ENCODE measurements at regions not wholly inside any gene's neighbourhood (a gene's known extent, or its start where the extent isn't known, plus 50 kb on each side); places are given as distances from the start of the nearest gene placed in this dataset.
"Not testable (repeated sequence)": the region's sequence is repeated elsewhere in the genome, so short reads cannot be mapped to it uniquely, and the experiment has no call there.

DNA sequence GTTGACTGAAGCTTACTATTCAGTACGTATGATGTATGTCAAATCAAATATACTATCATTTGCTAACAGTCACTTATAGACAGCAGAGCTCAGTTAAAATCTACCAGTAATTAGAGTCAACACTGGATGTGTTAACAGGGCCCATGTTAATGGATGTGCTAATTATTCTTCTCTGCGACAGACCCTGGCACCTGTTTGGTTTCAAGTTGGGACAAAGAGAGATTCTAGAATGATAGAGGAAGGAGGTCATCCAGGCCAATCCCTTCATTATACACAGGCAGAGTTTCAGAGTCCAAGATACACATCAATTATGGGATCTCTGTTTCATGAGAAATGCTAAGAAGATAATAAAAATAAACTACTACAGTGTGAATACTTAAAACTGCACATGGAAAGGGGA, 615.0 kb downstream of the ZNF608 start:
- no peak for DNase-seq (ENCODE audit: low read depth, low spot score)

DNA sequence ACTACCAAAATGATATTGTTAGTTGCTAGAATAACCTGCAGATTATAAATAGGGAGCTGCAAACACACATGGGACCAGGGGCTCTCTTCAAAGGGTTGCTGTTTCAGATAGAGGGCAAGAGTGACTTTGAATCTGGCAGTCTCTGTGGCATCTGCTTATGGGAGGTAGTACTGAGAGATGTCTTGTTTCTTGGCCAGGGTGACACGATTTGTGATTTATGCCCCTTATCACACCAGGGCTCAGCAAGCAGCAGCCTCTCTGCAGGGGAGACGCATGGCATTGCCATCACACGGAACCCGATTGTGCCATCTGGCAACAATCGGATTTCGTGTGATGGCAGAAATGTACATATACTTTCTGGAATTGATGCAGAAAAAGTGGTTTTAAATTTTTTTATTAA, 615.6 kb downstream of the ZNF608 start:
- DNase-seq (ENCODE audit: low read depth, low spot score), result no peak

DNA sequence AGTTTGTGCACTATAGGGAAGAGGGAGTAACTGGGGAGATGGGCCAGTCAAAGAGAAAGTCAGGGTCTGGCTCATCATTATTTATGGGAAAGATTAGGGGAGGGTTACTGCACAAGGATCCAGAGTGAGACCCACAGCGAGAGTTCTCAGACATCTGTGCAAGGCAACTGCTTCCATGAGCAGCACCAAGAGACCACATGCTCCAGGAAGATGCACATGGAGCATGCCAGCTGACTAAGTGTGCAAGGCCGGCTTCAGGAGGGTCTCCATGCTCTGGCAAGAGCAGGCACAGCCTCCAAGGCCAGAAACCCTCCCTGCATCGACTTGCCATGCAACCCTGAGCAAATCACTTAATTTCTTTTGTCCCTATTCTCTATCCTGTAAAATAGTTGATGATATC, 616.9 kb downstream of the CSNK1G3 start:
- no peak for DNase-seq (ENCODE audit: low read depth, low spot score)

DNA sequence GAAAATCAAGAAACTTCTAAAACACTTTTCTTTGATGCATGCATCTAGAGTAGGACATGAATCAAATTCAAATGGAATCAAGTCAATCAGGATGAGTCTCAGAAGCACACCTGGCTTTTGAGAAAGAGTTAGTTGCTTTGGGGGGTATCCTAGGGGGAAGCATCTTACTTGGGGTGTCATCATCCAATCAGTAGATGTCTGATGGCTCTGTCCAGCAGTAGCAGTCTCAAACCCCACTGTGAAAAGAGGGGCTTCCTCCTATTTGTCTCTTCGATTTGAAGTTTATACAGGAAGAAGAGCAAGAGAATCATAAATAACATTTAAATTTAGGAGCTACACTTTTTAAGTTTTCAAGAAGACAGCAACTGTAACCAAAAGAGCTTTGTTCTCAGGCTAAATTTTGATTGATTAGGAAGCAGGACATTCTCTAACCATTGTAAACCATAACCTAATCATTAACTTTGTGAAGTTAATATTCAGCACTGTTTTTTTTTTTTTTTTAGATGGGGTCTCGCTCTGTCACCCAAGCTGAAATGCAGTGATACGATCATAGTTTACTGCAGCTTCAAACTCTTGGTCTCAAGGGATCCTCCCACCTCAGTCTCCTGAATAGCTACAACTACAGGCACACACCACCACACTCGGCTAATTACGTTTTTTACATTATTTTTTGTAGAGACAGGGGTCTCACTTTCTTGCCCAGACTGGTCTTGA, 614.7 kb downstream of the CSNK1G3 start:
- no peak for DNase-seq (ENCODE audit: low read depth, low spot score)

DNA sequence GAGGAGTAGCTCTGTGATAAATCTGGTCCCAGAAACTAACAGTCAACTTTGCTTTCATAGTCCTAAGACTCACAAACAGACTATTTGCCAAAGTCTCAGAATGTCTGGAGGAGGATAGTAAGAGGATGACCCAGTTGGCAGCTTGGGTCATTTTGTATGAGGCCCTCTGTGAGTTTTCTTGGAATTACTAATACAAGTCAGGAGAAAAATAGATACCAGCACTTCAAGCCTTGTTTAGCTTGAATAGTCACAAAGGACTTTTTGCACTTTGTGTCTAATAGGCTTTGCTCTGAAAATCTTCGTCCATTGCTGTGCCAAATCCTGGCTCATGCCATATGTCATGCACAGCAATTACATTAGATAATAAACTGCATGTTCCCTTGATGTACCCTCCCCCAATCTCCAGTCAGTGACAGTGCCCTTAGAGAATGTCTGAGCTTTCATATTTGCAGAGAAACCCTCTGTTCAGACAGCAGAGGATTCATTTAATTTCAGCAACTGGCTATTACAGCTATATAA, 612.8 kb downstream of the CSNK1G3 start:
- no peak for DNase-seq (ENCODE audit: low read depth, low spot score)

DNA sequence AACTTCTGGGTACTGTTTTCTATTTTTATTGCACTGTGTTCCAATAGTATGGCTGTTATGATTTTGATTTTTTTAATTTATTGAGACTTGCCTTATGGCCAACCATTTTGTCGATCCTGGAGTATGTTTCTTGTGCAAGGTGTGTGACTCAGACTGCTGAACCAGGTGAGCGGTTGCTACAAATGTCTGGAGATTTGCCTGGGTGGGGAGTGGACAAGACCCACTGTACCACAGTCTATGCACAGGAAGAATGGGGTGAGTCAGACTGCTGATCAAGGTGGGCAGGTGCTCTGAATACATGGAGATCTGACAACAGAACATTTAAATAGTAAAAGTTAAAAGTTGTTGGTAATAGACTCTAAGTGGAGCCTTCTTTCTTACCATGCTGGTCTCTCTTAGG, 609.2 kb downstream of the CSNK1G3 start:
- DNase-seq (ENCODE audit: low read depth, low spot score), result no peak

DNA sequence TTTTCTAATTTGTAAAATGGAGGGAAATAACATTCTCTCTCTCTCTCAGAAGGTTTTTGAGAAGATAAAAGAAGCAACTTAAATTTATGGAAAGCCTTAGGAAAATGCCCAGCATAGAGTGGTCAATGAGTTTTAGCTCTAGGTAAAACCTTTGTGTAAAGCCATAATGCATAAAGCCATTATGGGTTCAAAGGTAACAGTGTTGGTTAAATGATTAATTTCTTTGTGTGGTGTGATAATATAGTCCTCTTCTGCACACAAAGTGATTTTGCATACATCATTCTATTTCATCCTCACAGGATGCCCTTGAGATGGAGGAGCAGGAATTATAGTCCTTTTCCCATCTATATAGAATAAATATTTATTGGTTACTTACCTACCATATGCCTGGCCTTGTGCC, 602.9 kb downstream of the CSNK1G3 start:
- DNase-seq (ENCODE audit: low read depth, low spot score), result no peak

DNA sequence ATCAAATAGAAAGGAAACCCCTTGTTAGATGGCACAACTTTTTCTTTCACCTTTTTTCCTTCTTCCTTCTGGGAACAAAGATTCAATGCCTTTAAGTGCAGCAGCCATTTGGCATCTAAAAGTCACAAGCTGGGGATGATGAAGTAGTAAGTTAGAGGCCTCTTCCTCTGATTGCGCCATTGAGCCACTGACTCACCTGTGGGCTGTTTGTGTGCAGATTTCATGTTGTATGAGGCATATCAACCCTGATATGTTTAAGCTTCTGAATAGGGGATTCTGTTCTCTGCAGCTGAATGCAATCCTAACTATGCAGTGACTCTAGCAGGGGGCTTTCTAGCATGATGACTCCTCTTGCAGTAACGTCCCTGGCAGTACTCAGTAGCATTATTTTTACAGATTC, 599.9 kb downstream of the CSNK1G3 start:
- no peak for DNase-seq (ENCODE audit: low read depth, low spot score)

DNA sequence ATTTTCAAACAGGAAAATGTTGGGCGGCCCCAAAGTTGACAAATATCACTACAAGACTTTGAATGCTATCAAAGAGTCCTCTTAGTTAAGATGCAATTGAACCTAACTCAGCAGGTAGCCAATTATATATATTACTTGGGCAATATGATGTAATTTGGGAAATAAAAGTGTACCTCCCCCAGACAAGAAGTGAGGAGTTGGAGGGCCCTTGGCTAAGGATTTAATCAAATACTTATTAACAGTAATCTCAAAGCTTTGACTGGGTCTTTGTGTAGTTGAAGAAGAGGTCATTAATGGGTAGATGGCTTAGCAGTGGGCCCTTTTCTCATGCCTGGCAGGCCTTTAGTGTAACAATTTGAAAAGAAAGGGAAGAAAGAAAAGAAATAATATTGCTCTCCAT, 599.0 kb downstream of the CSNK1G3 start:
- no peak for DNase-seq (ENCODE audit: low read depth, low spot score)

DNA sequence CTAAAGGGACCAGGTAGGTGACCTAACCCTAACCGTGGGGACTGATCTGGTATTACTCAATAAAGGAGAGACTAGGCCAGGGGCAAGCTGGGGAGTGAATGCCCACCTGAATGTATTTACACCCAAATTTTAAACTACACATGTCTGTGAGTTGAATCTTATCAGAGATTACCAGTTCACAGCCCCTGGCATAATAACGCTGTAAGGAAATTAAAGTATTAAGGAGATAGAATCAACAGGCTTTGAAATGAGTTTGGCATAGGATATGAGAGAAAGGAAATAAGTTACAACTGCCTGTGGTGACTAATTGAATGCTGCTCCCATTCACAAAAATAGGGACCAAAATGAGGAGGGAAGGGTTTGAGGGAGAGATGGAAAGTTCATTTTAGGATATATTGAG, 593.3 kb downstream of the CSNK1G3 start:
- DNase-seq (ENCODE audit: low read depth, low spot score), result no peak

DNA sequence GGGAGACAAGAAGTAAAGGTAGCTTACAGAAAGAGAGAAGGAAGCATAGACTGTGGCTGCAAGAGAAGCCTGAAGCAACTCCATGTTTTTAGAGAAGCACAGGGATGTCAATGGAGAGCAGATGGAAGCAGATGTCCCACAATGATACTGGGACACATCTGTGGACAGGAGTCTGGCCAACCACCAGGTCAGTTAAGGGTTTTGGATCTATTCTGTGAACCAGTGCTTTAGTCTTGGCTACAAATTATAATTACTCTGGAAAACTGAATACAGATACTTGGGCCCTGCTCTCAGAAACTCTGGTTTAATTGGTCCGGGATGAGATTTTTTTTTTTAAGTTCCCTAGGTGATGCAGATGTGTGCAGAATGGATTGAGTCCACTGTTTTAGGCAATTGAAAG, 592.8 kb downstream of the CSNK1G3 start:
- no peak for DNase-seq (ENCODE audit: low read depth, low spot score)

DNA sequence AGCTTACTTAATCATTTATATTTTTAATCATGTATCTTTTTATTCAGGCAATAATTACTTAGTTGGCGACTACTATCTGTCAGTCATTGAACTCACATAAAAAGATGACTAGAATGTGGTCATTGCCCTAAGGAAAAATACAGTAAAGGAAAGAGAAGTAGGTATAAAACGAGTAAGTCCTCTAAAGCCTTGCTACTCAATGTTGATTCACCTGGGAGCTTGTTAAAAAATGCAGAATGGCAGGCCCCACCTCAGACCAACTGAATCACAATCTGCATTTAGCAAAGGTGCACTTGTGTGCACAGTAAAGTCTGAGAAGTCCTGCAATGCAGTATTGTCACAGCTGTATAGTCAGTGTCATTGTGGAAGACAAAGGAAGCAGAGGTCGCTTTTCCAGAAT, 592.4 kb downstream of the CSNK1G3 start:
- DNase-seq (ENCODE audit: low read depth, low spot score), result no peak

DNA sequence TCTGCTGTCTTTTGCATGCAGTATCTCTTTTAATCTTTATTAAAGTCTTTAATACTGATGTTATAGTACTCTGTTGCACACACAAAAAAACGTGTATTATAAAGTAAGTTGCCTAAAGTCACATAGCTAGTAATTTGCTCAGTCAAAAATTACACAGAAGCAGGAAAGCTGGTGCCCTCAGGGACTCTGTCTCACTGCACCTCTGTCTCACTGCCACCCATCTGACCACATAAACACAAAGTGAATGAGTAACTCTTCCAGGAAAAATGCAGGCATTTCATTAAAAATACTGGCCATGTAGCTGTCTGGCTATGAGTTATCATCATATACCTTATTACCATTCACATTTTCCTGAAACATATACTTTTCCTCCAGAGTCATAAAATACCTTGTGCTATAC, 591.7 kb downstream of the CSNK1G3 start:
- DNase-seq (ENCODE audit: low read depth, low spot score), result no peak

DNA sequence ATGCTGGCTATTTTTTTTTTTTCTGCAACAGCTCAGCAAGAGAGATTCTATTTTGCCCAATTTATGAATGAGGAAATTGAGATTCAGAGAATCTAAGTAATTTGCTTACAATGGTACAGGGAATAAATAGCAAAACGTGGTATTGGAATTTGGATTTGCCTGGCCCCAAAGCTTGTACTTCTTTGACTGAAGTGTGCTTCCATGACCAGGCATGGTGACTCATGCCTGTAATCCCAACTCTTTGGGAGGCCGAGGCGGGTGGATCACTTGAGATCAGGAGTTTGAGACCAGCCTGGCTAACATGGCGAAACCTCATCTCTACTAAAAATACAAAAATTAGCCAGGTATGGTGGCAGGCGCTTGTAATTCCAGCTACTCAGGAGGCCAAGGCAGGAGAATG, 591.1 kb downstream of the CSNK1G3 start:
- not testable (repeated sequence) for DNase-seq (ENCODE audit: low read depth, low spot score)

DNA sequence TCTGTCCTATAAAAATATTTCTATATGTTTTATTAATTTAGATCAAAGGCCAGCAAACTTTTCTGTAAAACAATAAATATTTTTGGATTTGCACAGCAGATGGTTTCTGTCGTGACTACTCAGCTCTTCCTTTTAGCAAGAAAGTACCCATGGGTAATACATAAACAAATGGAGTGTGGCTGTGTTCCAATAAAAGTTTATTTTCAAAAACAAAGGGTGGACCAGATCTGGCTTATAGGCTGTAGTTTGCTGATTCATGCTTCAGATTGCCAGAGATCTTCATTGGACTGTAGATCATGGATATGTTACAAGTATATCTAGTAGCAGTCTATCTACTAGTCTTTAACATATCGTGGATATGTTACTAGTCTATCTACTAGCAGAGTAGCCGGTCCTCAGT, 590.5 kb downstream of the CSNK1G3 start:
- no peak for DNase-seq (ENCODE audit: low read depth, low spot score)

DNA sequence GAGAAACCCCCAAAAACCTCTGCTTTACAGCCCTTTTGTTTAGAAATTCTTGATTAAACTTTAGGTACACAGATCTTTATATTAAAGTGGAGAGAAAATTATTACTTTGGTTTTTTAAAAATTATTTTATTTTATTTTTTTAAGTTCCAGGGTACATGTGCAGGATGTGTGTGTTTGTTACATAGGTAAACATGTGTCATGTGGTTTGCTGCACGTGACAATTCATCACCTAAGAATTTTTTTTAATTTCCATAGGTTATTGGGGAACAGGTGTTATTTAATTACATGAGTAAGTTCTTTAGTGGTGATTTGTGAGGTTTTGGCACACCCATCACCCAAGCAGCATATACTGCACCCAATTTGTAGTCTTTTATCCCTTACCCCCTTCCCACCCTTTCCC, 581.7 kb downstream of the CSNK1G3 start:
- no peak for DNase-seq (ENCODE audit: low read depth, low spot score)

DNA sequence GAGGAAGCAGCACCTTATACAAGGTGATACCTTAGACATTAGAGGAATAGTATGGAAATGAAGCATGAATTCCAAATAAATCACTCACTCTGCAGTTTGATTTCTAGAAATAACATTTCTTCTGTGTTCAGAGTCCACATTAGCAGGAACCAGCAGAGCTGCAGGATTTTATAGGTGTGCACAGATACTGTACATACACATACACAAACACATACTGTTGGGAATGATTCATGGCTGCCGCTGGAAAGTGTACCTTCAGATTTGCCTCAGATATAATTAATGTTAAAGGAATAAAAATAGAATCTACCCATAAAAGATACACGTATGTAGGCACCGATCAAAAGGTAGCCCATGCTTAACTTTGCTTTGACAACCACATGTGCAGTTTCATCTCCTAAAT, 578.1 kb downstream of the CSNK1G3 start:
- no peak for DNase-seq (ENCODE audit: low read depth, low spot score)

DNA sequence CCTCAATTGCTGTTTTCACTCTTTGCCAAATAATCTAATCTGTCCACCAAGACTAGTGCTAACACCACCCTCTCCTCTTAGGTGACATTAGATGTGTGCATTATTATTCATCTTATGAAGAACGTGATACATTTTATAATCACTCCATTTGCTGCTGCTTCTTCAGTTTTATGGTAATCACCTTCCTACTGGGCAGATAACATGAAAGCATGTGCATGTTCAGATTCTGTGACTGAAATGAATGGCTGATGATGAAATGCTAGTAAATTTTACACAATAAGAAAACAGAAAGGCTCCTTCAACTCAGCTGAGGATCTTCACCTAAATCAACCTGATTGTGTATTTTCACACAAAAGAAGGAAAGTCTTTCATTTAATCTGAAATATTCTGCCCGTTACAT, 577.6 kb downstream of the CSNK1G3 start:
- DNase-seq (ENCODE audit: low read depth, low spot score), result no peak

DNA sequence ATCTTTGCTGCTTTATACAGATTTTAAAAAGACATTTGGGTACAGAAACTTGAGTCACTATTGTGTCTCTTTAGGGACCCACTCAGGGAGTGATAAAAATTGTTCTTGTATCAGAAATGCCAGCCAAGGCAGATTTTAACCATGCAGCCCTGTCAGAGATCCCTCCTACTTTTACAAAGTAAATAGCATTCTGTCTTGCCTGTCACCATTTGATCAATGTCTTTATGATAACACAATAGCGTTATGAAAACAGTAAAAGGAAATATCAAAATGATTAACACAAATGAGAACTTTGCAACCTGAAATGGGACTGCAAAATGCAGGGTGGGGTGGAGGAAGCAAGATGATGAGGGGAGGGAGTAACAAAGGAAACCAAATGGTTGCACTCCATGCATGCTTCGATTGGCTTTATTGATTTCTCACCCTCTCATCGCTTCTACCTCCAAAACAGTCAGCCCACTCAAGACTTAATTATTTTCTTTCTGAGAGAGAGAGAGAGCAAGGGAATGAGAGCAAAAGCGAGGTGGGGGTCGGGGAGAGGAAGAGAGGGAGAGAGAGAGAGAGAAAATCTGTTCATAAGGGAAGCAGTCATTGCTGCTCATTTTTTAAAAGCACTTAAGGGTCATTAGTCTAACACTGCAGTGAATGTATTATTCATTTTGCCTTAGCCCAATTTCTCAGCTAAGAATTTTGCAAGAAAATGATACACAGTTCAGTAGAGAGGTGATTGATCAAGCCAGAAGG, 576.5 kb downstream of the CSNK1G3 start:
- no peak for DNase-seq (ENCODE audit: low read depth, low spot score)

DNA sequence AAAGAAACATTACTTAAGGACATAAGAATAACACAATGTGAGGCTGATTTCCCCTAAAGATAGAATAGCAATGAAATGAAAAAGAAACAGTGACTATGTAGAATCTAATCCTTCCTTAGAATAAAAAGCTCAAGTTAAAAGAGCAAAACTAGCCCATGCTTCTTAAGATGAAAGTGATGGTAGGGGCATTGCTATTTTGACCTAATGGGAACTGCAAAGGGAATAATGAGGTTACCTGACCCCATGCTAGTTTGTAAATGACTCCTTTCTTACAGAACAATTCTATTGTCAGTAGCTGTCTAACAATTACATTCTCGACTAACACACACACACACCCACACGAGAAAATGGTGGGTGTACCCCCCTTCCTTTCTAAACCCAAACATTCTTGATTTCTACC, 575.8 kb downstream of the CSNK1G3 start:
- DNase-seq (ENCODE audit: low read depth, low spot score), result no peak

DNA sequence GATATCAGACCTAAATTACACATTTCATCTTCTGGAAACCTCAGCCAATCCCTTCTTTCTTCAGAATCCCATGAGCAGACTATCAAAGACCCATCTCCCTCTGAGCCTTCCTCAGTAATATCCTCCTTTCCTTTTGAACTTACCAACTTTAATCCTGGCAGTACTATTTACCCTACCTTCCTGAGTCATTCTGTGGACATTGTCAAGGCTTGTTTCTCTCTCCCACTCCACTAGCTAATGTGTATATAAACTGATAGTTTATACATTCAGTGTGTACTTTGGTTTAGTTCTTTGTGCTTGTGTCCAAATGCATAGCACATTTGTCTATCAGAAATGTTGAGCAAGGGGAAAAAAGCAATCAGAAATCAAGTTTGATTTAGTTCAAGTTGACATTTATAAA, 568.3 kb downstream of the CSNK1G3 start:
- no peak for DNase-seq (ENCODE audit: low read depth, low spot score)

DNA sequence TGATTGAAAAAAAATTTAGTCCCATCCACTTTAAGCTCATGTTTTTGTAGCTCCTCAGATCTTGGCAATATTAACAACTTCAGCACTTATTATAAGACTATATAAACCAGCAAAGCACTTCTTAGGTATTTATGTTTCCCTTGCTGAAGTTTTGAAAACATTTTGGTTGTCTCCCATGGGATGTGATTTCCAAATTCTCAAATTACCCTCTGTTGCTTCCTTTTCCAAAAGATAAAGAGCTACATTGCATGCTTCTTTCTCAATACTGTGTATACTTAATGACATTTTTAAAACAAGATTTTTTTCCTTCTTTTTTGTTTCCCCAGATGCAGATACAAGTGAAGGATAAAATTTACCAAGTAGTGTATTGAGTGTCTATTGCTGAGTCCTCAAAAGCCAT, 567.1 kb downstream of the CSNK1G3 start:
- no peak for DNase-seq (ENCODE audit: low read depth, low spot score)

DNA sequence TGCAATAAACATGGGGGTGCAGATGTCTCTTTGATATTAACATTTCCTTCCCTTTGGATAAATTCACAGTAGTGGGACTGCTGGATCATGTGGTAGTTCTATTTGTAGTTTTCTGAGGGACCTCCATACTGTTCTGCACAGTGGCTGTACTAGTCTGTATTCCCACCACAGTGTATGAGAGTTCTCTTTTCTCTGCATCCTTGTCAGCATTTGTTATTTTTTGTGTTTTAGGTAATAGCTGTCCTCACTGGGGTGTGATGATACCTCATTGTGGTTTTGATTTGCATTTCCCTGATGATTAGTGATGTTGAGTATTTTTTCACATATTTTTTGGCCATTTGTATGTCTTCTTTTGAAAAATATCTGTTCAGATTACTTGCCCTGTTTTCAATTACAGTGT, 562.5 kb downstream of the CSNK1G3 start:
- DNase-seq (ENCODE audit: low read depth, low spot score), result no peak
